ENCODE measurements at regions not wholly inside any gene's neighbourhood (a gene's known extent, or its start where the extent isn't known, plus 50 kb on each side); places are given as distances from the start of the nearest gene placed in this dataset.

DNA sequence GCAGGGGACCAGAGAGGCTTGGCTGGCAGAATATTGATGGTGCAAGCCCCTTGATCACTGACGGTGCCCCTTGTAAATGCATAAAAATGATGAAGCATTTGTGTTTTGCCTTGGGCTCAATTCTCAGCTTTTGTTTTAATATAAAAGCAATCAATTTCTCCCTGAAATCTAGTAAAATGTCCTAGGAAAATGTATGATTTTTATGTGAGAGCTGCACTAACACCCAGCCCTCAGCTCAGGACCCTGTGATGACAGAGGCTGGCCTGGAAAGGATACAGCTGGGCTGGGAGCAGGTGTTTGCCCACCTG lies 84.7 kb upstream of the PHACTR3 start:
- H3K4me3 ChIP-seq (ENCODE audit: low read depth, low read length), result no peak overlapping the region
- no peak for DNase-seq (ENCODE audit: low read depth)

DNA sequence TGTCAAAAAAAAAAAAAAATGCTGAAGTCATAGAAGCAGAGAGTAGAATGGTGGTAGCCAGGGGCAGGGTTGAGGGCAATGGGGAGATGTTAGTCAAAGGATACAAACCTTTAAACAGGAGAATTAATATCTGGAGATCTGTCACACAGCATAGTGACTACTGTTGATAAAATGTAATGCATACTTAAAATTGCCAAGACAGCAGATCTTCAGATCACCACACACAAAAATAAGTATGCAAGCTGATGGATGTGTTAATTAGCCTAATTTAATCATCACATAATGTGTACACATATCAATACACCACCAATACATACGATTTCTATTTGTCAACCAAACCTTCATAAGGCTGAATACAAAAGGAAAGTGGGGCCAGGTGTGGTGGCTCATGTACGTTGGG lies 83.5 kb upstream of the PHACTR3 start:
- H3K4me3 ChIP-seq (ENCODE audit: low read depth, low read length), result no peak overlapping the region
- no peak for DNase-seq (ENCODE audit: low read depth)

DNA sequence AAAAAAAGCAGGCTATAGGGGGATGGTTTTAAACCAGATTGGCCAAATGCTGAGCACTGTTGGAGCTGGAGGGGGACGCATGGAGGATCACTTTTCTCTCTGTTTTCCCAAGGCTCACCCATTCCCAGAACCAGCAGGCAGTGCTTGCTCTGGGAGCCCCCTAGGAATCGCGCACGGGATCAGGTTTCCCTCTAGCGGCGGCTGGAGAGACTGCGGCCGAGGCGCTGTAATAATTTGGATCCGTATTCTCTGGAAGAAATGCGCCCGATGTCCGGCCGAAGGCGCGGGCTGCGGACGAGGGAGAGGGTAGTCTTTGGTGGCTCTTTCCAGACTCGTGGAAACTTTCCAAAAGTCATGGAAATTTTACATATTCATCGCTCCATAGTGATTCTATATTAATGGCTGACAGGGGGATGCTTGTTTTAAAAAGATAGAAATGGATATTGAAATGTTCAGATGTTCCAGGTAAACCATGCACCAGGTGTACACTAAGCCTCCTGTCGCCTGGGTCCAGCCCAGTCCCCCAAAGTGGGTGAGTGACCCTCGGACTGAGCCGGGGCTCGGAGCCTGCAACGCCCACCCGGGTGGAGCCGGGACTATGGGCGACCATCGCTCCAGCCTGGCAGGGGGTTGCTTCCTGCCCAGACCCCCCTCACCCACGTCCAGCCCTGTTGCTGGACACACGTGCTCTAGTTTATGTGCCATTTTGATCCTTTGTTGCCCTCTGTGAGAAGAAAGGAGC lies 78.7 kb upstream of the PHACTR3 start:
- no peak overlapping the region for H3K4me3 ChIP-seq (ENCODE audit: low read depth, low read length)
- no peak for DNase-seq (ENCODE audit: low read depth)

DNA sequence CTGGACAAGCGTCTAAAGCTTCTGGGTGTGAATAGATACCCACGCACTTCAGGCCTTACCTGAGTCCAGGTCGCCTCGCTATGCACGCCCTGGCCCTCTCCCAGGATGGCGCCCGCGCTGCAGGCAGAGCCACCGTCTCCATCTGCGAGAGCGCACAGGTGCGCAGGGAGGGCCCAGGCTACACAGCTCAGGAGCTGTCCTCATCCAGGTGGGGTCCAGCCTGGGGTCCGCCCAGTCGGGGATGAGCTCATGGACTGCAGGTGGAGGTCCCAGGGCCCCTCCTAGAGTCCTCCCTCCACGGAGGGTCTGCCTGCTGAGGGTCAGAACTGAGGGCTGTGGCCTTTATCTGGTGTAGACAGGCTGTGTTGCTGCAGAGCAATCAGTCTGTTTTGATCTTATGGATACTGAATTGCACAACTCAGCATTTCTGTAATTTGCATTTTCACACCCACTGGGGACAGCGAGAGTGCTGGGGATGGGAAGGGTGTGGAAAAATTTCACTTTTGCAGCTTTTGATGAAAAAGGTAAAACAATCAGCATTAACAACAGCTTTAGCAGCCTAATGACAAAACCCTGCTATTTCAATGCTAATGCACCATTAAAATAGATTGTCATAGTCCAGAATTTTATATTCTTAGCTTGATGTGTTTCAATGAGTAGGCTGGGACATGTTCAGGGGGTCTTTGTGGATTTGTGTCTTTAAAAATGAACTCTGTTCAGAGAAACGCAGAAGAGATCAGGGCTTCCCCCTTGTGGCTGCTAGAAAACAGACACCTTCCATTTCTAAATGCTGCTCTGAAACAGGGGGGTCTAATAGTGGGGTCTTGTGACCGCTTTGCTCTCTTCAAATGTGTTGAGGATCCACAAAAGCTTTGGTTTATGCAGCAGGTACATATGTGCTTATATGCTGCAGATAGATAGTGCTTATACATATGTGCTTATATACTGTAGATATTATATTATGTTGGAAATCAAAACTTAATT lies 77.8 kb upstream of the PHACTR3 start:
- DNase-seq (ENCODE audit: low read depth), result no peak
- H3K4me3 ChIP-seq (ENCODE audit: low read depth, low read length), result no peak overlapping the region

DNA sequence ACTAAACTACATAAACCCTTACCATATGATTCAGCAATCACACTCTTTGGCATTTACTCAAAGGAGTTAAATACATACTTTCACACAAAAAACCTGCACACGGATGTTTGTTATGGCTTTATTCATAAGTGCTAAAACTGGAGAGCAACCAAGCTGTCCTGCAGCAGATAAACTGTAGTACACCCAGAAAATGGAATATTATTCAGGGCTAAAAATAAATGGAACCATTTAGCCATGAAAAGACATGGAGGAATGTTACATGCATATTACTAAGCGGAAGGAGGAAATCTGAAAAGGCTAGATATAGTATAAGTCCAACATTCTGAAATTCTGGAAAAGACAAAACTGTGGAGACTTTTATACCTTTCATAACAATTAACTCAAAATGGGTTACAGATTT lies 73.6 kb upstream of the PHACTR3 start:
- no peak overlapping the region for H3K4me3 ChIP-seq (ENCODE audit: low read depth, low read length)
- no peak for DNase-seq (ENCODE audit: low read depth)

DNA sequence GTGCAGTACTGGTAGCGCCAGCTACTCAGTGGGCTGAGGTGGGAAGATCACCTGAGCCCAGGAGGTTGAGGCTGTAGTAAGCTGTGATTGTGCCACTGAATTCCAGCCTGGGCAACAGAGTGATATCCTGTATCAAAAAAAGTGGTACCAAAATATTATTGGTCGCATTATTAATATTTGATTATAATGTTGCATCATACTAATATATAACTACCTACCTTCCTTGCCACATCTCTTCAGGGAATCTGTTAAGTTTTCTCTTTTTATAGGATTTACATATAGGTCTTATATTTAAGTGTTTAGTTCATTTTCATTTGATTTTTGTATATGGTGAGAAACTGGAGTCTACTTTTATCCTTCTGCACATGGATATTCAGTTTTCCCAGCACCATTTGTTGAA lies 66.3 kb upstream of the PHACTR3 start:
- no peak for DNase-seq (ENCODE audit: low read depth)
- H3K4me3 ChIP-seq (ENCODE audit: low read depth, low read length), result no peak overlapping the region

DNA sequence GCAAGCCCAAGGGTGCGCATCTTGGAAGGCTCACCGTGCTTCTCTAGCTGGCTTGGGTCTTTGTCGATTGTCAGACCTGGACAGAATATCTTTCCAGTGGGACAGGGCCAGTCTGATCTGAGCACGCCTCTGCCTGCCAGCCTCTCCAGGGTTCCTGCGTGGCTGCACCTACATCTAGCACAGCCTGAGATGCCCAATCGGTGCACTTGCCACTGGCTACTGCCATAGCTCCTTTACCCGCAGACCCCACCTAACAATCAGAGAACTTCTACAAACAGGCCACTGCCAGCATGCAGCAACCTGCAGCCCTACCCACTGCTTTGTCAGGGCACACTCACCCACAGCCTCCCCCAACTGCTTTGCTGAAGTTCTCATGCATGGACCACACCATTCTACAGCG lies 56.7 kb upstream of the PHACTR3 start:
- no peak overlapping the region for H3K4me3 ChIP-seq (ENCODE audit: low read depth, low read length)
- no peak for DNase-seq (ENCODE audit: low read depth)

Data from skeletal muscle cell (primary cell).